NCI-H524 (cell line): ENCODE measurements at regions not wholly inside any gene's neighbourhood (a gene's known extent, or its start where the extent isn't known, plus 50 kb on each side); places are given as distances from the start of the nearest gene placed in this dataset.

Source experiments
- DNase-seq, 2 experiments: peaks; one replicate each; lab custom pipeline; 2025; lab: John Stamatoyannopoulos, UW

DNA sequence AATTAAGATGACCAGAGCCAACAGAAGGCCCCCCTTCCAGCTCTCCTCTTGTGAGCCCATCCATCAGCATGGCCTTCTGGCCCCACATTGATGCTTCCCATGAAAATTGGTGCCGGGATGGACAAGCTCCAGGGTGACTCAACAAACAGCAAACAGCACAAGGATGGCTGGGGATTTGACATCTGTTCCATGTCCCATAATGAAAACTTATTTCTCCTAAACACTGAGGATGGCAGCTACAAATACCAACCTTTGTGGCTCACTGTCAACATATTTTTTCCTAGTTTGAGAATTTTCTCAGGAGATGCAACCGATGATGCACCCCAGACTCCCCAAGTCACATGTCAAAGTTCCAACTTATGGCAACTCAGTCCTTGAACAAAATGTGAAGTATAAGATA is 169.6 kb upstream of the SIX2 start:
- DNase-seq, result no peak

DNA sequence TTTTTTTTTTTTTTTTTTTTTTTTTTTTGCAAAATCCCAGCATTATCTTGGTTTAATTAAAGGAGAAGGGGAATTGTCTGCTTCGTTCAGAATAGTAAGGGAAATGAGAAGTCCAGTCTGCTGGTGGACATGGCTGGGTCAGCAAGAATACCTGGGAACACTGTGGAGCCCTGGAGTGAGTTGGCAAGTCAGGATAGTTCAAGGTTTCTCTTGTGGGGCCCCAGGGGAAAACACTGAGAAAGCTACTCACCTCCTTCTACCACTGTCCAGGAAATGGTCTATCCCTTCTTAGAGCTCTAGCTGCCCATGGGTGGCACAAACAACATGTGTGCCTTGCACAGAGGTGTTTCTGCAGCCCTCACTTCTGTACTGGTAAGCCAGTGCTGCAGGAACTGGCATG is 169.1 kb upstream of the SIX2 start:
- no peak for DNase-seq

DNA sequence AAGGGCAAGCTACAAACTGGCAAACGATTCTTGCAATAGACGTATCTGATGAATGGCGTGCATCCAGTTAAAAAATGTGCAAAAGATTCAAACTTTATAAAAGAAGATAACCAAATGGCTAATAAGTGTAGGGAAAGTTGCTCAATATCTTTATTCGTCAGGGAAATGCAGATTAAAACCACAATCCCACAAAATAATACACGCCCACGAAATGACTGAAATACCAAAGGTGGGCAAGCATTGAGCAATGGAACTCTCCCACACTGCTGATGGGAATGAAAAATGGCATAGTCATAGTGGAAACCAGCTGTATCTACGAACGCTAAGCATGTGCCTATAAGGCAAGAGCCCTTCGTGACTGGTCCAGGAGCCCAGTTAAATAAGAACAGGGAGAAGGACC is 168.6 kb upstream of the SIX2 start:
- DNase-seq, result no peak

DNA sequence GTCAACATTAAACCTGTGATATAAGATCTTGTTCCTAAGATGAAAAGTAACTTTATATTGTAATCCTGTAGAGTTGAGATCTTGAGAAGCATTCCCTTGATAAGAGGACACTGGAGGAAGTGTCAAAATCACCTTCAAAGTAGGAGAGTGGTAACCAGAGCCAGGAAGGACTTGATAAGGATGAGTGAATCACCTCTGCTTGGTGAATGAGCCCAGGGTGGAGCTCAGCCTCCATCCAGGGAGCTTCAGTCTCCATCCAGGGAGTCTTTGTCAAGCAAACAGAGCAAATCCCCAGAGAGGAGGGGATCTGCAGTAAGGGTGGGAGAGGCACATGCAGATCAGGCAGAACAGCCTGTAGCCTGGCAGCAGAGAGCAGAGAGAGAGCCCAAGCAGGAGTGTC is 167.1 kb upstream of the SIX2 start:
- DNase-seq, result no peak

DNA sequence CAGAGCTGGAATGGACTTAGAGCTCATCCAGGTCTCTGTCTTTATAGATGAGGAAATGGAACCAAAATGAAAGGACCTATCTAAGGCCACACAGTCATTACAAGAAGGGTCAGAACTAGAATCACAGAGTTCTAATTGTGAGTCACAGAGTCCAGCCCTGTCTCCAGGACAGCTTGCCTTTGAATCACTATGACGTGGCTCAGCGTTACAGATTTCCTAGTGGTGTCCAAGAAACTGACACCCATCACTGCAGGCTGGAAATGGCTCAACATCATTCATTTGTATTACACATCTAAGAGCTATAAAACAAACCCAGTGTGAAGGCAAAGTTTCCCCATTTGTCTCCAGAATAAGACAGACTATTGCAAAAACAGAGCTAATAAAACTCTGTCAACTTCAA is 164.3 kb upstream of the SIX2 start:
- DNase-seq, result no peak

DNA sequence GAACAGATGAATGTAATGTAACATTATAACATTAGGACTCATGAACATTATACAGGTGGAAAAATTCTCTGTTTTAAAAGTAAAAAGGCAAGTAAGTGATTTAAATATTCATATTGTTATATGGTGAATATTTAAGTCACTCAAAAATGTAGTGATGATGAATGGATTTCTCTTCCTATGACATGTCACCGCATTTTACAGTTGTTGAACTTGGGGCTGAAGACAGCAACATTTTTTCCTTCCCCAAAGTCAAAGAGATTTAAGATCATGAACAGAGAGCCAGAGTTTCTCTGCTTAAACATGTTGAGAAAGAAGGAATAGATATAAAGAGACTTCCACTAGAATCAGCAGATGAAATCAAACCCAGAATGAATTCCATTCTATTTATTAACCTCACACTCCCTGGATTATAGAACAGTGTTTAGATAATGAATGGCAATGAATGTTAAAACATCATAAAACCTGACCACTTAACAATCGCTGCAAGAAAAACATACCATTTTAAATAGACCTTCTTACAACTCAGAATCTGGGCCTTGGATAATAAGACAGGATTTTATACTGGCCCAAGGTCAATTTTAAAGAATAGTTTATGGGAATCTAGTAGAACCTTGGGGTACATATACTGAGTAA is 163.6 kb upstream of the SIX2 start:
- no peak for DNase-seq

DNA sequence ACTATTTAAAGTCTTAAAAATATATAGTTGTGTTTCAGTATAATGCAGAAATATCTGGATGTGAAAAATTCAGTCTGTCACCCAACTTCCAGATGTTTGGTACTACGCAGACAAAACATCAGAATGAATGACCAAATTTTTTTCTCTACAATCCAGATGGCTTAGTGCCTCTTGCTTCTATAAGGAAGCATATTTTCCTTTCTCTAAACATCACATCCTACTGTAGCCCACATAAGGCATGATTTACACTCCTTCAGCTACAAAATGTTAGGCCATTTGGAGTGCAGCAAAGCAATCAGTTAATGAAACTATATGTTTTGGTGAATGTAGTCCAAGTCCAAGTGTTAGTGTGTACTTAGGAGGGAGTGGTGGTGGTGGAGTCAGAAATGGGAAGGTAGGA is 162.9 kb upstream of the SIX2 start:
- no peak for DNase-seq

DNA sequence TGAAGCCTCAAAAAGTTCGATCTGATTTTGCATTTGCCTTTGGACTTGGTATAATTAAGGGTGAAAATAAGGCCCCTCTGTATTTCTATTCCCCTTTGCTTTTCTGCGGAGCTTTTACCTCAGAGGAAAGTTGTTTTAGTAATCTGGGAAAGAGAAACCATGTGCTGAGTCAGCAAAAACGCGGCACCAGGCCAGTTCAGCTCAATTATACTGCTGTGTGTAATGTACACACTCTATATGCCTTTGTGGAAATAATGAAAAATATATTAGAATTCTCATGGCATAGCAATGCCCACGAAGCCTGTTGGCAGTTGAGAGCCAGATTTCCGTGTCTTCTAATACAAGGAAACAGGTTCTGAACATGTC is 161.9 kb upstream of the SIX2 start:
- no peak for DNase-seq

DNA sequence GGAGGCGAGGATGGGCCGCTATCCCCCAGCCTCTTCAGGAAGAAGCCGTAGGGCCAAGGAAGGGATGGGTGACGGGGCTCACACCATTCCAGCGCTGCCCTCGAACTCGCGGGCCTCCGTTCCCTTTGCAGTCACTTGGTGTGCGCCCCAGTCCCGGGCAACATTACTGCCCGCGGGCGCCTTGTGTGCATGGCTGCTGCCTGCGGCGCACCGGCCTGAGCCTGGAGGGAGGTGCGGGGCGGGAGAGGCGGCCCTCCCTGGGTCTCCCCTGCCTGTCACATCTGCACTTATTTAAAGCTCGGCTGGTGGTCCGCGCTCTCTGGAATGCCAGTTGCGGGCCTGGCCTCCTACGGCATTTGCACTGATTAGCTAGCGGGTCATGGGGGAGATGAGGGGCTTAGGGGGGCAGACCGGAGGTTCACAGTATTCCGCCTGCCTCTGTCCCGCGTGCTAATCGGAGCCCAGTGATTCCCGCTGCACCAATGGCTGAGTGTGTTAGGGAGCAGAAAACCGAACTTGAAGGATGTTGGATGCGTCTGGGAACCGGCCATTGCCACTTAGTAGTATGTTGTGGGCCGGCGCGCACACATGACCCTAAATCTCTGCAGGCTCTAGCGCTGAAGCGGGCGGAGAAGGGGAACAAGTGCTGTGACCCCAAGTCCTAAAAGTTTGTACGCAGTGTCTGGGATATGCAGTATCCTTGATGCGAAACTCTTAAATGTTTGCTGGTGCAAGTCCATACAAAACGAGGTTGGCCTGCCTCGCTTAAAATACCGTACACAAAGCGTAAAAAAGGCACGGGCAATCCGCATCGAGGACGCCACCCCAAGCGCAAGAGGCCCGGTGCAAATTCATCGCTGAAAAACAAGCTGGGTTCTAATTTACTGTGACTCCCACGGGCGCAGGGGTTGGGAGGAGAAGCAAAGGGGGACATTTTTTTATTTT is 161.2 kb upstream of the SIX2 start:
- no peak for DNase-seq

DNA sequence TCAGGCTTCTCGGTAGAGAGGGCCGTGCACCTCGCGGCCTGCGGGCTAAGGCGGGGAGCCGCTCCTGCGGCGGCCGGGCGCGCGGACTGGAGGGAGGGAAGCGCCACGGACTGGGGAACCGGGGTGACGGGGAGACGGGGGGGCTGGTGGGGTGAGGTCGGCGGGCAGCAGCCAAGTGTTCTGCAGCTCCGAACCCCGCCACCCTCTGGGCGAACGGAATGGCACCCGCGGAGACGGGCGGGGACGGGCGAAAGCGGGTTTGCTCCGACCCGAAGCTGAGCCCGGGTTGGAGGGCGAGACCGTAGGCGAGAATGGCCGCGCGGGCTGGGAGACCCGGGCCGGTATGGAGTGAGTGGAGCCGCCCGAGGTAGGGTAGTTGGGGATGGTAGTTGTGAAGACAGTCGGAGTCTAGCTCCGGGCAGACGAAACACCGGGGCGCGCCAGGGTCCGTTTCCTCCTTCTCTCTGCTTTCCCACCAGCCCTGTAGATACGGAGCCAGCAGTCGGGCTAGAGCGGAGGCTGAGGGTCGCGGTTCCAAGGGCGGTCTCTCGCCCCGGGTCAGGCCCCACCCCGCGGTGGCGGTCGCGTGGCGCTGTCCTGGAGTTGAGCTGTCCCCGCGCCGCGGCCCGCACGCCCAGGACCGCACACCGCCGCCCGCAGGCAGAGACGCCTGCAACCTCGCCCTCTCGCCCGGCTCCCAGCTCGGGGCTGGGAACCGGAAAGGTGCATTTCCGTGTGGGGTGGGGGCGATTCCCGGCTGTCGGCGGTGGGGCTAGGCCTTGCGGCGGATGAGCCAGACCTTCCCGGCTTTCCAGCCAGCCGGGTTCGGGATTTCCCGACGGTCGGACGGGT is 160.3 kb upstream of the SIX2 start:
- peak in 1 of 2 experiments; percentile 38 for DNase-seq

DNA sequence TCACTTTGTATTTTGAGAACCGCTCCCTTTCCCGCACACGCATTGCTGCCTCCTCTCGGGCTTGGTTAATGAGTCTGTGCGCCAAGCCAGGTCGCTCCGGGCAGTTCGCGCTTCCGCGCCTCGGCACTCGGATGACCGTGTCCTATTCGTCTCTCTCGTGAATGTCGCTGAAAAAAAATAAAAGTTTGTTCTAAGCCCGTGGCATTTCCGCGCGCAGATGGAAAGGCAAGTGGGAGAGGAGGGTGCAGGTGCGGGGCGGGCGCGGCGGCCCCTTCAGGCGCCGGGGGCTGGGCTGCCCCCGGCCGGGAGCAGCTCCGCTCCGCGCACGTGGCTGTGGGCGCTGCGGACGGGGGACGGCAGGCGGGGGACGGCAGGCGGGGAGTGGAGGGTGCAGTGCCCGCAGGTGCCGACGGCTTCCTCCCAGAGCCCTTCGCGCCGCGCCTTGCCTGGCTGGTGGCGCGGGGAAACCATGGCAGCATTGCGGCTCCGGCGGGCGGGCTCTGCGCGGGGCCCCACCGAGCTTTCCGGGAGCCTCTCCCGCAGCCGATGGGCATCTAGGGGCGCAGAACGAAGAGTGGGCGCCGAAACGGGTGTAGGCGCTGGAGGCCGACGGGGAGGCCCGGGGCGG is 159.6 kb upstream of the SIX2 start:
- peak in 1 of 2 experiments; percentile 51 for DNase-seq

DNA sequence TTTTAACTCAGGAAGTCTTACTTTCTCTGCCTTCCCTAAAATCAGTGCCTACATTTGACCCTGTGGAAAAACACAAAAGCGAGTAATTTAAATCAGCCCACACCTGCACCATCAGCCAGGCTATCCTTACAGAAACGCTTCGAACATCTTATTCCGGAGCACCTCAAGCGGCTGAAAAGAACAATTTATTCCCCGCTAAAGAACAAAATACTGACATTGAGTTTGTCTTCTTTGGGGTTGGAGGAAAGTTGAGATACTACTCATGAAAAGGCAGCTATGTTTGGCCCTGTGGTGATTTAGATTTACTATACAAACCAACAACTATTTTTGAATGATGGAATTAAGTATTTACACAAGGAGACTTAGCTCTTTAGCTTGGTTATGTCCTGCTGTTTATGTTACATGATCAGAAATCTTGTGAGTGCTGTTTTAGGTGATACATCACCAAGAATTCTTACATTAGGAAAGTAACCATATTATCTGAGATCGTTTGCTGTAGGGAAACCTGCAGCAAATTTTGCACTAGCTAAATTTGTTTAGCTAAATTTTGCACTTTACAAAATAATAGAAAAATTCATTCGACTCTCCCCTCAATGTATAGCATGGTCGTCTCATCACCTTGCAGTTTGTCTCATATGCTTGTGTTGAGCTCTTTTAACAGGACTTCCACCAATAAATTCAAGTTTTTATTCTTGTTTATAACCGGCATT is 158.8 kb upstream of the SIX2 start:
- DNase-seq, result no peak

DNA sequence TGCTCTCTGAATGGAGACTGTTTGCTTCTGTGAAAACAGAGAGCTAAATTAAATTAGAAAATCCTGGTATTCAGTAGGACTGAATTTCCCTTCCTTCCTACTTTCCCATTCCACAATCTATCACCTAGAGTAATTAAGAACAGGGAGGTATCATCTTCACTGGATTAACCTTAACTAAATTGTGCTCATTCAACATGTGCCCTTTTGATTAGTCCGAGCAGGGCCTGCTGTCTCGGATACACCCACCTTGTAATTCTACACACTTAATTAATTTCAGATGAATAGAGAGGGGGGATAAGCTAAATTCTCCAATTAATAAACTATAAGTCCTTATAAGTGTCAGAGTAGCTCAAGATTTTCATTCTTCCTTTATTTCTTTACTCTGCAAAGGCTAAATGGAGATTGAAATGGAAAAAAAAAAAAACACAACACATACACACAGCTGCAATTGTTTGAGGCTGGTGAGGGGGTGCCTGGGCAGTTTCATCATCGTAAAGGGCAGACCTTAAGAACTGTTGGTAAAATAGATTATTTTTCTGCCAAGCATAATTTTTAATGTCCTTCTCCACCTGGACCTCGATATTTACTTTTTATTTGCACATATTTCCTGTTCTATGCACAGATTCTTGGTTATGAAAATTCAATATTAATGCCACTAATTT is 157.1 kb upstream of the SIX2 start:
- peak in 1 of 2 experiments; percentile 55 for DNase-seq

DNA sequence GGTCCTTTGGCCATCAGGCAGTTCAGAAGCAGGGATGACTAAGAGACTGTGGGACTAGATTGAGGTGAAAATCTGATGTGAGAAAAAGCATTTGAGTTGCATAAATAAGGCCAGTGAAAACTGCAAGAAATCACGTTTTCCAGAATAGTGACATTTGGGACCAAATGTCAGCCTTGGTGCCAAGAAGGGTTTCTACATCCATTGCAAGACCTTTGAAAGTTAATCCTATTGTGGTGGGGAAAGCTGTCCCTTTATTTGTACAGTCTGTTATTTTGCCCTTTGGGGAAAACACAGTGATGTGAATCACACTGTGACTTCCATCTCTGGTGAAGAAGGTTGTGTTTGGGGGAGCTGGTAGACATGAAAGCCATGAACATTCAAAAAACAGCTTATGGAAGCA is 153.5 kb upstream of the SIX2 start:
- DNase-seq, result no peak

DNA sequence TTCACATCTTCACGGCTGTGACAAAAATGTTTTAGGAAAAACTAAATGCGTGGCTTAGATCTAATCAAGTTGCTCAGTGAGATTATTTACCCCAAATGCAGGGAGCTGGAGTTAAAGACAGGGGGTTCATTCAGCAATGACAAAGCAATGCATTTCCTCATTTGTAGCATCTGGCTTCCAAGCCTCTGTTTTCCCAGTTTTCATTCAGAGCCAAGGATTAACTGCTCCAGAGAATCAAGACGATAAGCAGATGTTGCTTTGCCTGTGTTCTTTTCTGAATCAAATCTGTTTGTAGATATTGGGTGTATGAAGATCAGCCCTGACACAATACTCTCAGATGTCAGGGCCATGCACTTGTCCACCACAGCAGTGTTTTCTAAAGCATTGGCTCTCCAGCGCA is 147.4 kb upstream of the SIX2 start:
- DNase-seq, result peak in 1 of 2 experiments; percentile 42

DNA sequence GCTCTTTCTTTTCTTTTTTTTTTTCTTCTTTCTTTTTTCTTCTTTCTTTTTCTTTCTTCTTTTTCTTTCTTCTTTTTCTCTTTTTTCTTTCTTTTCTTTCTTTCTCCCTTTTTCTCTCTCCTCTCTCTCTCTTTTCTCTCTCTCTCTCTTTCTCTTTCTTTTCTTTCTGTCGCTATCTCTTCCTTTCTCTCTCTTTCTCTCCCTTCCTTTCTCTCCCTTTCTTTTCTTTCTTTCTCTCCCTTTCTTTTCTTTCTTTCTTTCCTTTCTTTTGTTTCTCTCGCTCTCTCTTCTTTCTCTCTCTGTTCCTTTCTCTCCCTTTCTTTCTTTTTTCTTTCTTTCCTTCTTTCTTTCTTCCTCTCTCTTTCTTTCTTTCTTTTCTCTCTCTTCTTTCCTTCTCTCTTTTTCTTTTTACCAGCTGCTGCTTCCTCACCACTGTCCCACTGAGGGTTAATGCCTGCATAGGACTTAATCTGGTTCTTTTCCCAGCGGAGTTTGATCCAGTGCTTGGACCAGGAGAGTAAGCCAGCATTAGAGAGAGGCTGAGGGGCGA is 145.4 kb upstream of the SIX2 start:
- DNase-seq, result no peak

DNA sequence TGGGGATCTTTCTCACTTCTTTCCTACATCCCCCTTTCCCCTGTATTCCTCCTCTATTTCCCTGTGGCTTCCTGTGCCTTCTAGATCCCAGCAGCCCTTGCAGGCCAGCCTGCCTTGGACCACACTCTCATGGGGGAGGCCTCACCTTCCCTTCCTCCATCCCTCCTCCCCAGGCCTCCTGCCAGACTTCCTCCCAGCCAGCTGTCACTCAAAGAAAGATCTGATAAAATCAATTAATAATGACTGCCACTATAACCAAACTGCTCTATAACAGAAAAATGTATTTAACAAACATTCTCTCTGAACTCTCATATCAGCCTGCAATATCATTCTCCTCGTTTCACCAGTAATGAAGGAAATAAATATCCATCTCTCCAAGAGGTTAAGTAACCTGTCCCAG is 144.9 kb upstream of the SIX2 start:
- DNase-seq, result no peak

DNA sequence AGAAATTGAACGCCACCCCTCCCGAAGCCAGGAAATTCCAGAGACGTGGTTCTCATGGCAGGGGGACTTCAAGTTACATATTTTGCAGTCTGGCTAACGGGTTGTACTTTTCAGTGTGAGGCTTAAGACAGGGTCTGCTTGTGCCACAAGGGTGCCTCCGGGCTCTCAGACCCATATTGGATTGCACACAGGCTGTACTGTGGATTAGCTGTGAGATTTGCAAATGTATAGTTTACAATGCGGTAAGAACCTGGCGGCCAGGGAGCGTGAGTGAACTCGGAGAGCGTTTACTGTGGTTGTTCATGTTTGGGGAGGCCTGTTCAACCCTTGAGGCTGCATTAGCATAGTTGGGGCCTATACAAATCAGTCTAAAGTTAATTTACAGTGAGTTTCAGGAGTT is 143.9 kb upstream of the SIX2 start:
- no peak for DNase-seq

DNA sequence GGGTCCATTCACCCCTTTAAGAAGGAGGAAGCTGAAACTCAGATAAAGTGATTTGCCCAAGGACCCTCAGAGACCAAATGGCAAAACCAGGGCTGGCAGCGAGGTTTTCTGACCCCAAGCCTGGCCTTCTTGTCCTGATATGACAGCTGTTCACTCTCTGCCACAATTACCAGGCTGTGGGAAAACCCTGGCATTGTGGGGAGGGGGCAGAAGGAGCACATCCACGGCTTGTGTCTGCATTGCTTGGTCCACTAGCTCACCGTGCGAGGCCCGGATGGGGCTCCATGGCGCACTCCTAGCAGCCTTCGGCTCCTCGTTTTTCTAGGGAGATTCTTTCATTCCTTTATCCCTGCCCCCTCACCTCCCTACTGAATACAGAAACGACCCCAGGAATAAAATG is 143.4 kb upstream of the SIX2 start:
- DNase-seq, result no peak

DNA sequence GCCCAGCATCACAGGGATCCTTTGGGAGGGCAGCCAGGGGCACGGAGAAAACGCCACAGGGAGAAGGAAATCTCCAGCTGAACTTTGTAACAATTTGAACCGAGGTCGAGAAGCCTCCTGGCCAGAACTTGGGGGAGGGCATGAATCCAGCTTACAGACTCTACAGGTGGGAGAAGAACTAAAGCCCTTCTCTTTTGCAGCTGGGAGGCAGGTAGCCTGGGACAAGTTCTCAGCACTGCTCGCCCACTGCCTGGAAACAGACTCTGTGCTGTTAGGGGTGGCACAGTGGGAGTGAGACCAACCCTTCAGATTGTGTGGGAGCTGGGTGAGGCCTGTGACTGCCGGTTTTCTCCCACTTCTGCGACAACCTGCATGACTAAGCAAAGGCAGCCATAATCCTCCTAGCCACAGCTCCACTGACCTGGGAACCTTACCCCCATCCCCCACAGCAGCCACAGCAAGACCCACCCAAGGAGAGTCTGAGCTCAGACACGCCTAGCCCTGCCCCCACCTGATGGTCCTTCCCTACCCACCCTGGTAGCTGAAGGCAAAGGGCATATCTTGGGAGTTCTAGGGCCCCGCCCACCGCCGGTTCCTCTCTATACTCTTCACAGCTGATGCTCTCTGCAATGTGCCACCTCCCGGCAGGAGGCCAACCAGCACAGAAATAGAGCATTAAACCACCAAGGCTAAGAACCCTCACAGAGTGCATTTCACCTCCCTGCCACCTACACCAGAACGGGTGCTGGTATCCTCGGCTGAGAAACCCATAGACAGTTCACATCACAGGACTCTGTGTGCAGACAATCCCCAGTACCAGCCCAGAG is 136.0 kb upstream of the SIX2 start:
- DNase-seq, result no peak
